Erythroblast (primary cell): ENCODE measurements at regions not wholly inside any gene's neighbourhood (a gene's known extent, or its start where the extent isn't known, plus 50 kb on each side); places are given as distances from the start of the nearest gene placed in this dataset.

Experiments
- GATA1 ChIP-seq: IDR thresholded peaks from 2 replicates; pipeline ENCODE4 v1.6.1; 2011; ENCODE audit warnings: low read depth, mild to moderate bottlenecking, control low read depth, low read length, moderate library complexity
- POLR2A ChIP-seq: IDR thresholded peaks from 2 replicates; pipeline ENCODE4 v1.6.1; 2011; ENCODE audit warnings: mild to moderate bottlenecking, low read length

DNA sequence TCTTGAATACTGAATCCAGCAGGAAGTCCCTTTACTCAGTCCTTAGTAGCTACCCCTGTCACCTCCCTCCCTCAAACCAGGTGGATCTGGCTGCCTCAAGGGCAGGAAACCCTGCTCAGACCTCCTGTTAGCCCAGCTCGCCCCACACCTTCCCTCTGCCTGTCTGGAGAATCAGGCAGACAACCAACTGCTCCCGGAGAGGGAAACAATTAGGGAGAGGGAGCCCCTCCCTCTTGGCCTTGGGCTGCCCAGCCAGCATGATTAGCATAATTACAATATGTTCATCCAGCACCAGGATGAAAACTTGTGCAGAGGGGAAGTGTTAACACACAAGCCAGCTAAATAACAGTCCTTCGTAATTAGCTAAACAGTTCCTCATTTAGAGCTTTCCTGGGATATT is 185.5 kb downstream of the C1D start:
- TF ChIP-seq POLR2A: no peak
- TF ChIP-seq GATA1: no peak
